H1 (cell line): ENCODE measurements at regions not wholly inside any gene's neighbourhood (a gene's known extent, or its start where the extent isn't known, plus 50 kb on each side); places are given as distances from the start of the nearest gene placed in this dataset.

Source experiments
- CTCF ChIA-PET: fragments of 300-600 bp; sonication (Branson Sonifier 250); formaldehyde crosslinking; loops from one replicate; lab custom pipeline; 2021; ENCODE audit not compliant: partially characterized antibody; lab: Charles Lee
- POLR2A ChIA-PET: fragments of 300-600 bp; sonication (Branson Sonifier 250); formaldehyde crosslinking; loops from one replicate; lab custom pipeline; 2021; ENCODE audit warnings: inconsistent platforms; ENCODE audit not compliant: partially characterized antibody; lab: Charles Lee
- DNase-seq, 2 experiments: peaks; one replicate each; pipeline versions ENCODE4 v3.0.0 to v3.0.0-alpha.2; 2010 to 2022; ENCODE audit warnings: low spot score in 2 of 2, low read depth in 1 of 2, mixed read lengths in 1 of 2
- FAIRE-seq: peaks from 2 replicates; lab custom pipeline; 2011; peaks lifted over from hg19 to GRCh38; lab: Jason Lieb, UNC
- H2AFZ ChIP-seq: 2 replicates; pipeline ENCODE4 v1.8.1; 2012; ENCODE audit warnings: low read length, inconsistent platforms
- H2AK5ac ChIP-seq: 2 replicates; pipeline ENCODE4 v1.6.1; 2013; ENCODE audit warnings: low read depth, low read length
- H2BK120ac ChIP-seq: replicated peaks from 2 replicates; pipeline ENCODE3; 2013; ENCODE audit warnings: low read depth, low read length, inconsistent platforms
- H2BK12ac ChIP-seq: 2 replicates; pipeline ENCODE4 v1.6.1; 2013; ENCODE audit warnings: low read depth, low read length
- H2BK15ac ChIP-seq: 2 replicates; pipeline ENCODE4 v1.6.1; 2013; ENCODE audit warnings: low read length
- H2BK20ac ChIP-seq: 2 replicates; pipeline ENCODE4 v1.6.1; 2013; ENCODE audit warnings: low read length
- H2BK5ac ChIP-seq: 2 replicates; pipeline ENCODE4 v1.6.1; 2013; ENCODE audit warnings: low read depth, low read length
- H3K14ac ChIP-seq: 2 replicates; pipeline ENCODE4 v1.6.1; 2013; ENCODE audit warnings: inconsistent platforms; ENCODE audit not compliant: insufficient read length
- H3K18ac ChIP-seq: 2 replicates; pipeline ENCODE4 v1.6.1; 2013; ENCODE audit warnings: low read length; ENCODE audit errors: extremely low read depth
- H3K23ac ChIP-seq: 2 replicates; pipeline ENCODE4 v1.6.1; 2013; ENCODE audit warnings: inconsistent platforms; ENCODE audit not compliant: insufficient read length
- H3K23me2 ChIP-seq: 2 replicates; pipeline ENCODE4 v1.6.1; 2013; ENCODE audit warnings: low read depth, low read length
- H3K27ac ChIP-seq: 2 replicates; pipeline ENCODE4 v1.6.1; 2011; ENCODE audit warnings: low read depth, low read length, inconsistent platforms
- H3K27me3 ChIP-seq, 4 experiments: replicated peaks in 1 of 4; 1 replicate in 1 of 4; 2 replicates in 3 of 4; pipeline versions ENCODE4 v1.6.1 to v1.8.1; 2011 to 2013; ENCODE audit warnings: low read length in 3 of 4, mild to moderate bottlenecking in 3 of 4, inconsistent platforms in 2 of 4, mixed read lengths in 2 of 4, moderate library complexity in 1 of 4; ENCODE audit not compliant: control insufficient read depth in 3 of 4, insufficient read depth in 3 of 4; ENCODE audit errors: extremely low read depth in 1 of 4
- H3K36me3 ChIP-seq, 4 experiments: 2 replicates each; pipeline versions ENCODE4 v1.6.1 to v1.8.1; 2011 to 2013; ENCODE audit warnings: mild to moderate bottlenecking in 4 of 4, low read length in 3 of 4, moderate library complexity in 2 of 4, control low read depth in 1 of 4, inconsistent platforms in 1 of 4; ENCODE audit not compliant: insufficient read depth in 4 of 4, control insufficient read depth in 2 of 4
- H3K4ac ChIP-seq: replicated peaks from 2 replicates; pipeline ENCODE3; 2013; ENCODE audit warnings: low read length, low read depth, mixed read lengths, inconsistent platforms; ENCODE audit not compliant: insufficient read length
- H3K4me1 ChIP-seq, 4 experiments: replicated peaks in 1 of 4; 1 replicate in 1 of 4; 2 replicates in 3 of 4; pipeline versions ENCODE4 v1.6.1 to v1.8.1; 2011 to 2013; ENCODE audit warnings: low read length in 3 of 4, inconsistent platforms in 2 of 4, mixed read lengths in 1 of 4; ENCODE audit not compliant: insufficient read depth in 4 of 4, control insufficient read depth in 3 of 4
- H3K4me2 ChIP-seq, 2 experiments: 2 replicates each; pipeline versions ENCODE4 v1.6.1 to v1.8.1; 2011 to 2013; ENCODE audit warnings: low read depth in 2 of 2, low read length in 2 of 2, control low read depth in 1 of 2, inconsistent platforms in 1 of 2, mild to moderate bottlenecking in 1 of 2; ENCODE audit not compliant: insufficient read depth in 1 of 2
- H3K4me3 ChIP-seq, 4 experiments: fragments of 200-600, 300-600 bp in 1 of 4; sonication (generic), shearing (Covaris generic), sonication (Bioruptor Twin) in 1 of 4; 2 replicates each; pipeline versions ENCODE4 v1.5.1 to v1.8.1; 2011 to 2016; ENCODE audit warnings: low read length in 4 of 4, low read depth in 3 of 4, control low read depth in 2 of 4, inconsistent platforms in 2 of 4, mild to moderate bottlenecking in 2 of 4, mixed read lengths in 1 of 4, moderate library complexity in 1 of 4; ENCODE audit not compliant: insufficient read depth in 2 of 4; ENCODE audit errors: extremely low read depth in 1 of 4
- H3K56ac ChIP-seq: replicated peaks from 2 replicates; pipeline ENCODE3; 2013; ENCODE audit warnings: low read depth, mild to moderate bottlenecking, mixed read lengths, low read length, inconsistent platforms; ENCODE audit not compliant: insufficient read length
- H3K79me1 ChIP-seq: 2 replicates; pipeline ENCODE4 v1.6.1; 2013; ENCODE audit warnings: low read depth, low read length, control low read depth
- H3K79me2 ChIP-seq, 2 experiments: 2 replicates each; pipeline versions ENCODE4 v1.6.1 to v1.8.1; 2012 to 2013; ENCODE audit warnings: low read length in 2 of 2, mild to moderate bottlenecking in 2 of 2, inconsistent platforms in 1 of 2; ENCODE audit not compliant: insufficient read depth in 2 of 2, control insufficient read depth in 1 of 2
- H3K9ac ChIP-seq, 4 experiments: replicated peaks in 1 of 4; 1 replicate in 1 of 4; 2 replicates in 3 of 4; pipeline versions ENCODE4 v1.6.1 to v1.8.1; 2011 to 2013; ENCODE audit warnings: low read depth in 3 of 4, low read length in 3 of 4, control low read depth in 2 of 4, mild to moderate bottlenecking in 2 of 4, moderate library complexity in 2 of 4, inconsistent platforms in 1 of 4; ENCODE audit errors: extremely low read depth in 1 of 4
- H3K9me3 ChIP-seq, 2 experiments: 2 replicates each; pipeline versions ENCODE4 v1.6.1 to v1.8.1; 2012 to 2013; ENCODE audit warnings: mild to moderate bottlenecking in 2 of 2, moderate library complexity in 2 of 2, control low read depth in 1 of 2, inconsistent platforms in 1 of 2, low read depth in 1 of 2, low read length in 1 of 2, mixed read lengths in 1 of 2; ENCODE audit not compliant: insufficient read depth in 2 of 2
- H4K20me1 ChIP-seq, 2 experiments: replicated peaks in 1 of 2; 2 replicates each; pipeline versions ENCODE3 to v1.8.1; 2011 to 2013; ENCODE audit warnings: inconsistent platforms in 2 of 2, low read length in 2 of 2, mild to moderate bottlenecking in 1 of 2; ENCODE audit not compliant: insufficient read depth in 2 of 2, control insufficient read depth in 1 of 2
- H4K5ac ChIP-seq: 2 replicates; pipeline ENCODE4 v1.6.1; 2013; ENCODE audit warnings: low read length, low read depth, mixed read lengths, inconsistent platforms; ENCODE audit not compliant: insufficient read length
- H4K8ac ChIP-seq: 2 replicates; pipeline ENCODE4 v1.8.0; 2013; ENCODE audit warnings: mild to moderate bottlenecking, moderate library complexity, low read length, inconsistent platforms; ENCODE audit not compliant: insufficient read depth; ENCODE audit errors: extremely low read depth
- H4K91ac ChIP-seq: replicated peaks from 2 replicates; pipeline ENCODE3; 2013; ENCODE audit warnings: low read length, mixed read lengths, inconsistent platforms; ENCODE audit not compliant: insufficient read length
- BCL11A ChIP-seq, 2 experiments: IDR thresholded peaks; one replicate each; pipeline ENCODE4 v1.6.1; 2011; ENCODE audit warnings: low read depth in 2 of 2, low read length in 2 of 2, mild to moderate bottlenecking in 2 of 2
- CBX5 ChIP-seq: fragments of 300-800, 300-1000 bp; sonication (generic); IDR thresholded peaks from 2 replicates; pipeline ENCODE4 v1.7.1; 2016; ENCODE audit warnings: antibody characterized with exemption, low read length, low read depth
- CEBPB ChIP-seq: IDR thresholded peaks from 2 replicates; pipeline ENCODE4 v1.6.1; 2012; ENCODE audit warnings: low read depth, low read length
- FOSL1 ChIP-seq: IDR thresholded peaks from 2 replicates; pipeline ENCODE4 v1.6.1; 2011; ENCODE audit warnings: mild to moderate bottlenecking, low read depth, low read length, moderate library complexity; ENCODE audit not compliant: insufficient read depth
- JUN ChIP-seq: IDR thresholded peaks from 2 replicates; pipeline ENCODE4 v1.6.1; 2011; ENCODE audit warnings: low read depth, mild to moderate bottlenecking, improper control_type of control experiment, low read length
- SP1 ChIP-seq: IDR thresholded peaks from 2 replicates; pipeline ENCODE4 v1.6.1; 2011; ENCODE audit warnings: low read depth, low read length
- TAF7 ChIP-seq: optimal IDR thresholded peaks from 2 replicates; pipeline ENCODE3; 2011; ENCODE audit warnings: low read depth, mild to moderate bottlenecking, inconsistent platforms, low read length, moderate library complexity, borderline replicate concordance
- TBP ChIP-seq: IDR thresholded peaks from 2 replicates; pipeline ENCODE4 v1.6.1; 2011; ENCODE audit warnings: low read depth, low read length, improper control_type of control experiment
- WGBS, 2 experiments: shearing (Covaris generic) in 1 of 2; methylation state at CpG; one replicate each; pipeline versions ENCODE4 v1.1.6 to v1.1.7; 2013 to 2015; ENCODE audit warnings: low lambda C conversion rate in 2 of 2, mixed read lengths in 2 of 2, inconsistent platforms in 1 of 2, low coverage in 1 of 2, missing lambda C conversion rate in 1 of 2; ENCODE audit not compliant: insufficient replicate concordance in 2 of 2, insufficient coverage in 1 of 2, insufficient read length in 1 of 2; ENCODE audit errors: extremely low coverage in 1 of 2, missing lambda C conversion rate in 1 of 2; 5-methylcytosine and 5-hydroxymethylcytosine counted together
- TF ChIP-seq, protein P1 (sequence below): IDR thresholded peaks from 2 replicates; pipeline ENCODE4 v1.6.1; 2011; ENCODE audit warnings: low read depth, mild to moderate bottlenecking, low read length; ENCODE audit not compliant: insufficient read depth

DNA sequence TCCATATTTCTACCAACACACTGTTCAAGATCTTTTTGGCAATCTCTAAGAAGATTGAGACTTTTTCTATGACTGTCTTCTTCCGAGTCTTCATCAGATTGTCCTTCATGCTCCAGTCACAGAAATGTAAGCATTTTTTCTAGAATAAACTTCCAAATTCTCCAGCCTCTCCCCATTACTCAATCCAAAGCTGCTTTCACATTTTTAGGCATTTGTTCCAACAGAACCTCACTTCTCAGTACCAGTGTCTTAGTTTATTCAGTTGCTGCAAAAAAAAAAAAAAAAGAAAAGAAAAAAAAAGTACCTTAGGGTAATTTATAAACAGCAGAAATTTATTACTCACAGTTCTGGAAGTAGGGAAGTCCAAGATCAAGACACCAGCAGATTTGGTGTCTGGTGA is 290.8 kb upstream of the NOVA1 start:
- TF ChIP-seq TAF7 (no peak), FOSL1 (no peak), SP1 (no peak), CEBPB (no peak), JUN (no peak), TBP (no peak), CBX5 (no peak), BCL11A (IDR thresholded peaks at IDR 0.05; ENCODE audit: low read depth in 2 of 2, low read length in 2 of 2) (no peak)
- TF ChIP-seq, protein P1, sequence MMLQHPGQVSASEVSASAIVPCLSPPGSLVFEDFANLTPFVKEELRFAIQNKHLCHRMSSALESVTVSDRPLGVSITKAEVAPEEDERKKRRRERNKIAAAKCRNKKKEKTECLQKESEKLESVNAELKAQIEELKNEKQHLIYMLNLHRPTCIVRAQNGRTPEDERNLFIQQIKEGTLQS: no peak

More for the DNA sequence above, 290.8 kb upstream of the NOVA1 start:
- ChIA-PET CTCF (no interaction called here), POLR2A (no interaction called here)
- H2AK5ac ChIP-seq: no peak overlapping the region
- H3K9ac ChIP-seq: no peak overlapping the region
- H4K5ac ChIP-seq: no peak overlapping the region
- H2BK15ac ChIP-seq: no peak overlapping the region
- no peaks in the 10 kb centered on the region for H3K79me1 ChIP-seq
- DNase-seq (no peak), FAIRE-seq (no peak)
- peaks cover 0 to 5% of the 10 kb centered on the region in 2 experiments; a peak in 1 of 4 replicates for H3K9me3 ChIP-seq
- H4K8ac ChIP-seq: no peak overlapping the region
- H2BK120ac ChIP-seq: no peak overlapping the region
- no peak overlapping the region for H2BK20ac ChIP-seq
- no peak overlapping the region for H2BK5ac ChIP-seq
- no peaks in the 10 kb centered on the region for H4K20me1 ChIP-seq
- no peaks in the 10 kb centered on the region for H3K79me2 ChIP-seq
- H3K27me3 ChIP-seq: no peaks in the 10 kb centered on the region
- WGBS, 2 experiments: 100% methylated on average over 1 of the region's 1 CpG; no CpG with 5 or more reads in 1 of the 2 experiments
- no peak overlapping the region for H3K23ac ChIP-seq
- H3K27ac ChIP-seq: no peak overlapping the region
- H3K18ac ChIP-seq: no peak overlapping the region
- no peaks in the 10 kb centered on the region for H3K4me1 ChIP-seq
- no peaks in the 10 kb centered on the region for H3K23me2 ChIP-seq
- no peak overlapping the region for H3K4ac ChIP-seq
- no peak overlapping the region for H3K56ac ChIP-seq
- no peak overlapping the region for H2BK12ac ChIP-seq
- no peak overlapping the region for H3K4me3 ChIP-seq
- H3K14ac ChIP-seq: no peak overlapping the region
- no peak overlapping the region for H3K4me2 ChIP-seq
- H3K36me3 ChIP-seq: no peaks in the 10 kb centered on the region
- H4K91ac ChIP-seq: no peak overlapping the region
- H2AFZ ChIP-seq: no peak overlapping the region
